ENCODE measurements at regions not wholly inside any gene's neighbourhood (a gene's known extent, or its start where the extent isn't known, plus 50 kb on each side); places are given as distances from the start of the nearest gene placed in this dataset.

- Histone ChIP-seq H3K4me1 (no peaks in the 10 kb centered on the region), H3K4me2 (no peak overlapping the region), H3K27ac (no peak overlapping the region), H3K4me3 (no peak overlapping the region), H3K9me3 (no peaks in the 10 kb centered on the region; the same call in 2 of the 3 replicates)
- FAIRE-seq = no peak
- CTCF ChIA-PET = no interaction called here
- no peak for DNase-seq (ENCODE audit: low read depth in 1 of 2, low spot score in 1 of 2)
- no peak for ATAC-seq
- TF ChIP-seq CTCF (IDR thresholded peaks at IDR 0.05) (no peak), E2F6 (IDR thresholded peaks at IDR 0.05; ENCODE audit: borderline replicate concordance, low read depth) (no peak), HMGXB4 (CRISPR knock-in tag; IDR thresholded peaks at IDR 0.05; ENCODE audit: borderline replicate concordance) (no peak), SMC3 (IDR thresholded peaks at IDR 0.05) (no peak), POLR2AphosphoS2 (conservative IDR thresholded peaks at IDR 0.05; ENCODE audit: low read length) (no peak), NPAS2 (CRISPR knock-in tag; IDR thresholded peaks at IDR 0.05; ENCODE audit: borderline replicate concordance) (no peak), NR3C1 (IDR thresholded peaks at IDR 0.05) (no peak), ZNF302 (CRISPR knock-in tag; IDR thresholded peaks at IDR 0.05) (no peak), CBX2 (IDR thresholded peaks at IDR 0.05; ENCODE audit: borderline replicate concordance, low read depth) (no peak), FOSB (CRISPR knock-in tag; IDR thresholded peaks at IDR 0.05) (no peak), HOXB5 (CRISPR knock-in tag; IDR thresholded peaks at IDR 0.05) (no peak), BCL3 (IDR thresholded peaks at IDR 0.05) (no peak), CEBPB (IDR thresholded peaks at IDR 0.05) (no peak), EHMT2 (IDR thresholded peaks at IDR 0.05; ENCODE audit: low read depth) (no peak), ZFP36 (IDR thresholded peaks at IDR 0.05; ENCODE audit: borderline replicate concordance, partially characterized antibody) (no peak), TFCP2L1 (CRISPR knock-in tag; IDR thresholded peaks at IDR 0.05) (no peak), ZC3H11A (IDR thresholded peaks at IDR 0.05) (no peak), KDM1A (IDR thresholded peaks at IDR 0.05; ENCODE audit: low read depth) (no peak), CHD2 (IDR thresholded peaks at IDR 0.05; ENCODE audit: low read length, partially characterized antibody) (no peak)
- POLR2A ChIA-PET = no interaction called here
- WGBS (ENCODE audit: missing lambda C conversion rate) = 33% methylated on average over 1 of the region's 1 CpG
Measured at GRCh38 chr9:75798505-75798904, 92.0 kb upstream of the PCSK5 start.

GRCh38 chr9:75803130-75803529, 87.3 kb upstream of the PCSK5 start:
- no peak overlapping the region for H3K4me2 ChIP-seq
- H3K4me1 ChIP-seq = no peaks in the 10 kb centered on the region
- no peak overlapping the region for H3K27ac ChIP-seq
- ATAC-seq = no peak
- no peak for DNase-seq (ENCODE audit: low read depth in 1 of 2, low spot score in 1 of 2)
- ChIA-PET POLR2A (no interaction called here), CTCF (no interaction called here)
- no peaks in the 10 kb centered on the region; the same call in 2 of the 3 replicates for H3K9me3 ChIP-seq
- no peak for FAIRE-seq
- TF ChIP-seq EHF (CRISPR knock-in tag; IDR thresholded peaks at IDR 0.05) (no peak), RCOR1 (IDR thresholded peaks at IDR 0.05; ENCODE audit: low read depth, low read length) (no peak), PBX3 (IDR thresholded peaks at IDR 0.05) (no peak), HES2 (IDR thresholded peaks at IDR 0.05) (no peak), NPAS2 (CRISPR knock-in tag; IDR thresholded peaks at IDR 0.05; ENCODE audit: borderline replicate concordance) (no peak), ZC3H11A (IDR thresholded peaks at IDR 0.05) (no peak), RAD21 (conservative IDR thresholded peaks at IDR 0.05 in 1 of 2, IDR thresholded peaks at IDR 0.05 in 1 of 2) (no peak), TP53 (CRISPR knock-in tag; IDR thresholded peaks at IDR 0.05) (no peak), NFE2L2 (conservative IDR thresholded peaks at IDR 0.05; ENCODE audit: low read length) (no peak), EHMT2 (IDR thresholded peaks at IDR 0.05; ENCODE audit: low read depth) (no peak), CEBPB (IDR thresholded peaks at IDR 0.05) (no peak), HOXB5 (CRISPR knock-in tag; IDR thresholded peaks at IDR 0.05) (no peak), ELK1 (IDR thresholded peaks at IDR 0.05; ENCODE audit: low read depth, low read length) (no peak), EP300 (IDR thresholded peaks at IDR 0.05) (no peak), PHF8 (IDR thresholded peaks at IDR 0.05; ENCODE audit: borderline replicate concordance, low read depth) (no peak)
- no peak overlapping the region for H3K4me3 ChIP-seq
